GM13977 (cell line): ENCODE measurements at regions not wholly inside any gene's neighbourhood (a gene's known extent, or its start where the extent isn't known, plus 50 kb on each side); places are given as distances from the start of the nearest gene placed in this dataset.

Experiments used
- DNase-seq: peaks from one replicate; pipeline ENCODE4 v3.0.0; 2012; ENCODE audit warnings: low spot score
- CTCF ChIP-seq: IDR thresholded peaks from 2 replicates; pipeline ENCODE4 v1.5.1; 2012; ENCODE audit warnings: mild to moderate bottlenecking, control low read depth; ENCODE audit not compliant: insufficient read depth; ENCODE audit errors: extremely low read depth, missing control alignments
- in situ Hi-C: fragments of 300-500 bp; cut with MboI; formaldehyde crosslinking; loops from one replicate; pipeline ENCODE4 v1.12.0; 2022; ENCODE audit warnings: low sequenced_read_pairs, low pct_unique_long_range_greater_than_20kb, mixed read lengths, inconsistent platforms; ENCODE audit not compliant: unreplicated experiment

- in situ Hi-C loops: no loop called here
- TF ChIP-seq CTCF: no peak
Observed at GRCh38 chr3:69569520-69569919, 169.7 kb upstream of the MITF start.

GRCh38 chr3:69568951-69569350 is 170.3 kb upstream of the MITF start:
- in situ Hi-C loops: no loop called here
- DNase-seq: no peak
- no peak for TF ChIP-seq CTCF

More at GRCh38 chr3:69569520-69569919, 169.7 kb upstream of the MITF start:
- no peak for DNase-seq

DNA sequence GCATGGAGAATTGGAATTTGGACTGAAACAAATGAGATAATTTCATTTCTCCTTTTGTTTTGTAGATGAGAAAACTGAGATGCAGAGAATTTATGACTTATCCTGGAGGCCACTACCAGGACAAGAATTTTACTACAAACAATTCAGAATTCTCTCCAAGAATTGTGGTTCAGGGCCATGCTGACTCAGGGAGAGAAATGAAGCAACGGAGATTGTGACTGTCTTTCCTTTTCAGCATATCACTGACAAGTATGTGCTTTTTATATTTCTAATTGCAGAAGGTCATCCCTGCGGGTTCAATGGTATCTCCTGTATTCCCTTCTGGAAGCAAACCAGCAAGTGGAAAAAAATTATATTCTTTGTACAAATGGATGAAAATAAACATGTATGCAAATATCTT is 170.8 kb upstream of the MITF start:
- no peak for DNase-seq
- TF ChIP-seq CTCF: no peak
- in situ Hi-C loops: no loop called here

DNA sequence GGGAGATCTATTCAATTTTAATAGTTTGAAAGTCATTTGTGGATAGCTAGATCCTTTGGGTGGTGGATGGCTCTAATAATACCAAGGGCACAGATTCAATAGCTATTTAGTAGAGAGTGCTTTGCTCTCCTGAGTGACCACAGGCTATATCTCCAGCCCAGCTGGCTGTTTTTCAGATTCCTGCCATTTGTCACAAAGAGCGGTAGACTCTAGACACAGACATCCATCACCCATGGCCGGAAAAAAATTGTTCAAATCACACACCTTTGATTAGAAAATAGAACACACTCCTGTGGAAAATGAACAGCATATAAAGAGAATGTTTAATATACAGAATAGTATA is 171.6 kb upstream of the MITF start:
- no peak for DNase-seq
- no peak for TF ChIP-seq CTCF
- in situ Hi-C loops: no loop called here

DNA sequence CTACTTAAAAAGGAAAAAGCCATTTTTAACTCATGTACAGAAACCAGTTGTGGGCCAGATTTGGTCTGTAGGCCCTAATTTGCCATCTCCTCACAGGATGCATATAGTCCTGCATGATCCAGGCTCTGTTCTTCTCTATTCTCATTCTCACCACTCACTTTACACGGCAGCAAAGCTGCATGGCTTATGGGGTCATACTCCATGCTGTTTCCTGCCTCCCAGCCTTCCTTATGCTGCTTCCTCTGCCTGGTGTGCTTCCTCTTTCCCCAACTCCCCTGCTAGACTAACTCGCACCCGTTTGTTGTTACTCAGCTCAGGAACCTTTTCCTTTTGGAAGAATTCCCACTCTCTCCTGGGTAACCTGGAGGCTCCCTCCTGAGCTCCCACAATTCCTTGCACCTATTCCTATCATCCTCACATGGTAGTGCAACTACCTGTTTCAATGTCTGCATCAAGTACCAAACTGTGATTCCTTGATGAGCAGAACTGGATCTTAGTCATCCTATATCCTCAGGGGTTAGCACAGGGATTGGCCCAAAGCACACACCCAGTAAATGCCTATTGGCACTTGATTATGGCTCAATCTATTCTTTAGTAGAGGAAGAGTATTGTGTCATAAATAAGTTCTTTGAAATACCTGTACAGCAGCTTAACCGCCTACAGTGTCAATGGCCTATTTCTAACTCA is 172.1 kb upstream of the MITF start:
- DNase-seq: no peak
- no peak for TF ChIP-seq CTCF
- in situ Hi-C loops: no loop called here

GRCh38 chr3:69566275-69566674 is 173.0 kb upstream of the MITF start:
- no peak for TF ChIP-seq CTCF
- no peak for DNase-seq
- in situ Hi-C loops: no loop called here
